Panc1 (cell line): ENCODE measurements at regions not wholly inside any gene's neighbourhood (a gene's known extent, or its start where the extent isn't known, plus 50 kb on each side); places are given as distances from the start of the nearest gene placed in this dataset.

Source experiments
- ATAC-seq: fragments of 200-7000 bp; cut with Tn5 transposase; 2 replicates; pipeline ENCODE4 v1.9.1; 2020; ENCODE audit warnings: mild to moderate bottlenecking, moderate library complexity
- BruUV-seq: library from RNA; stranded (reverse); fragments of 400-500 nt; replicated peaks from 2 replicates; lab custom pipeline; 2021; lab: Mats Ljungman, UMichigan
- CTCF ChIA-PET: fragments of 300-600 bp; sonication (Branson Sonifier 250); formaldehyde crosslinking; loops from one replicate; lab custom pipeline; 2022; ENCODE audit warnings: antibody characterized with exemption; lab: Charles Lee
- POLR2A ChIA-PET: fragments of 300-600 bp; sonication (Branson Sonifier 250); formaldehyde crosslinking; loops from one replicate; lab custom pipeline; 2022; ENCODE audit warnings: antibody characterized with exemption; lab: Charles Lee
- DNase-seq: peaks from one replicate; pipeline ENCODE4 v3.0.0-alpha.2; 2010; ENCODE audit warnings: low read depth, low spot score
- H3K27ac ChIP-seq: 2 replicates; pipeline ENCODE4 v1.5.1; 2011; ENCODE audit warnings: mild to moderate bottlenecking, low read length, inconsistent platforms
- H3K27me3 ChIP-seq: fragments of 200-500 bp; sonication (Bioruptor generic); 2 replicates; pipeline ENCODE4 v1.6.0; 2014; ENCODE audit warnings: low read length, inconsistent platforms; ENCODE audit not compliant: control insufficient read depth, insufficient read depth
- H3K36me3 ChIP-seq: fragments of 200-500 bp; sonication (Bioruptor generic); 2 replicates; pipeline ENCODE4 v1.5.1; 2014; ENCODE audit warnings: inconsistent platforms, mild to moderate bottlenecking, low read length, moderate library complexity; ENCODE audit not compliant: control insufficient read depth, insufficient read depth
- H3K4me1 ChIP-seq: 2 replicates; pipeline ENCODE4 v1.5.1; 2011; ENCODE audit warnings: inconsistent platforms, mild to moderate bottlenecking, low read length, moderate library complexity; ENCODE audit not compliant: control insufficient read depth, insufficient read depth
- H3K4me3 ChIP-seq, 2 experiments: 2 replicates each; pipeline ENCODE4 v1.5.1; 2011 to 2012; ENCODE audit warnings: low read depth in 2 of 2, low read length in 2 of 2, mild to moderate bottlenecking in 2 of 2, inconsistent platforms in 1 of 2, moderate library complexity in 1 of 2
- H3K9me3 ChIP-seq: fragments of 200-500 bp; sonication (Bioruptor generic); 2 replicates; pipeline ENCODE4 v1.5.1; 2014; ENCODE audit warnings: low read depth, mild to moderate bottlenecking, inconsistent platforms, low read length, moderate library complexity; ENCODE audit not compliant: control insufficient read depth, insufficient read depth
- POLR2AphosphoS5 ChIP-seq: IDR thresholded peaks from 2 replicates; pipeline ENCODE4 v1.6.1; 2012; ENCODE audit warnings: mild to moderate bottlenecking, low read depth, low read length, moderate library complexity
- SIN3A ChIP-seq: IDR thresholded peaks from 2 replicates; pipeline ENCODE4 v1.6.1; 2012; ENCODE audit warnings: low read depth, mild to moderate bottlenecking, low read length, moderate library complexity, borderline replicate concordance; ENCODE audit not compliant: insufficient read depth
- TCF7L2 ChIP-seq: IDR thresholded peaks from 2 replicates; pipeline ENCODE4 v1.6.1; 2011; ENCODE audit warnings: mild to moderate bottlenecking, low read depth, low read length, inconsistent platforms
- in situ Hi-C: cut with HindIII; loops from 2 replicates; pipeline ENCODE4 v1.10.0; 2016; ENCODE audit warnings: low sequenced_read_pairs, low pct_unique_long_range_greater_than_20kb
- intact Hi-C: fragments of 100-400 bp; cut with micrococcal nuclease; formaldehyde crosslinking; loops from one replicate; pipeline ENCODE4 v1.10.0; 2022; ENCODE audit not compliant: unreplicated experiment
- TF ChIP-seq, protein P1 (sequence below), 2 experiments: IDR thresholded peaks; 2 replicates each; pipeline ENCODE4 v1.6.1; 2011 to 2012; ENCODE audit warnings: low read depth in 2 of 2, control low read depth in 1 of 2, low read length in 1 of 2, mild to moderate bottlenecking in 1 of 2, moderate library complexity in 1 of 2; ENCODE audit not compliant: insufficient read depth in 1 of 2
- TF ChIP-seq, protein P2 (sequence below): fragments of 450-650 bp; IDR thresholded peaks from 2 replicates; pipeline ENCODE4 v1.5.1; 2017; ENCODE audit warnings: mild to moderate bottlenecking

DNA sequence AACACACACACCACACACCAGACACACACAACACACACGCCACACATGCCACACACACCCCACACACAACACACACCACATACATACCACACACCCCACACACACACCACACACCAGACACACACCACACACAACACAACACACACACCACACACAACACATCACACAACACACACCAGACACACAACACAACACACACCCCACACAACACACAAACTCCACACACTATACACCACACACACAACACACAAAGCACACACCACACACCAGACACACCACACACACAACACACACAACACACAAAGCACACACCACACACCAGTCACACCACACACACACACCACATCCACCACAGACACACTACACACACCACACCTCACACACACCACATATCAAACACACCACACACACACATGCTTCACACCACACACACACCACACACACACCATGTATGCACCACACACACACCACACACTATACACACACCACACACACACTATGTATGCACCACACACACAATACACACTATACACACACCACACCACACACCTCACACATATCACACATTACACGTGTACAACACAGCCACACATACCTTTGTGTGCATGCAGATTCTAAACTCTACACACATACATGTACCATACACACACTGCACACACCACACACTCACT lies 72.2 kb downstream of the TMEM18 start:
- no peaks in the 10 kb centered on the region; the same call in 1 of the 2 replicates for H3K4me1 ChIP-seq
- H3K4me3 ChIP-seq, result no peak overlapping the region
- ChIA-PET POLR2A (interaction anchor here (0.6 kb wide), 1 partner anchor 75 kb away, joined by 3 read pairs; no protein-coding TSS in a partner anchor), CTCF (no interaction called here)
- ATAC-seq (no peak), DNase-seq (no peak)
- in situ Hi-C loops (no loop called here), intact Hi-C loops (no loop called here)
- no peak for TF ChIP-seq SIN3A
- TF ChIP-seq TCF7L2, result no peak
- TF ChIP-seq, protein P1, sequence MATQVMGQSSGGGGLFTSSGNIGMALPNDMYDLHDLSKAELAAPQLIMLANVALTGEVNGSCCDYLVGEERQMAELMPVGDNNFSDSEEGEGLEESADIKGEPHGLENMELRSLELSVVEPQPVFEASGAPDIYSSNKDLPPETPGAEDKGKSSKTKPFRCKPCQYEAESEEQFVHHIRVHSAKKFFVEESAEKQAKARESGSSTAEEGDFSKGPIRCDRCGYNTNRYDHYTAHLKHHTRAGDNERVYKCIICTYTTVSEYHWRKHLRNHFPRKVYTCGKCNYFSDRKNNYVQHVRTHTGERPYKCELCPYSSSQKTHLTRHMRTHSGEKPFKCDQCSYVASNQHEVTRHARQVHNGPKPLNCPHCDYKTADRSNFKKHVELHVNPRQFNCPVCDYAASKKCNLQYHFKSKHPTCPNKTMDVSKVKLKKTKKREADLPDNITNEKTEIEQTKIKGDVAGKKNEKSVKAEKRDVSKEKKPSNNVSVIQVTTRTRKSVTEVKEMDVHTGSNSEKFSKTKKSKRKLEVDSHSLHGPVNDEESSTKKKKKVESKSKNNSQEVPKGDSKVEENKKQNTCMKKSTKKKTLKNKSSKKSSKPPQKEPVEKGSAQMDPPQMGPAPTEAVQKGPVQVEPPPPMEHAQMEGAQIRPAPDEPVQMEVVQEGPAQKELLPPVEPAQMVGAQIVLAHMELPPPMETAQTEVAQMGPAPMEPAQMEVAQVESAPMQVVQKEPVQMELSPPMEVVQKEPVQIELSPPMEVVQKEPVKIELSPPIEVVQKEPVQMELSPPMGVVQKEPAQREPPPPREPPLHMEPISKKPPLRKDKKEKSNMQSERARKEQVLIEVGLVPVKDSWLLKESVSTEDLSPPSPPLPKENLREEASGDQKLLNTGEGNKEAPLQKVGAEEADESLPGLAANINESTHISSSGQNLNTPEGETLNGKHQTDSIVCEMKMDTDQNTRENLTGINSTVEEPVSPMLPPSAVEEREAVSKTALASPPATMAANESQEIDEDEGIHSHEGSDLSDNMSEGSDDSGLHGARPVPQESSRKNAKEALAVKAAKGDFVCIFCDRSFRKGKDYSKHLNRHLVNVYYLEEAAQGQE (IDR thresholded peaks at IDR 0.05; ENCODE audit: insufficient read depth in 1 of 2, low read depth in 2 of 2, low read length in 1 of 2), result no peak
- TF ChIP-seq, protein P2, sequence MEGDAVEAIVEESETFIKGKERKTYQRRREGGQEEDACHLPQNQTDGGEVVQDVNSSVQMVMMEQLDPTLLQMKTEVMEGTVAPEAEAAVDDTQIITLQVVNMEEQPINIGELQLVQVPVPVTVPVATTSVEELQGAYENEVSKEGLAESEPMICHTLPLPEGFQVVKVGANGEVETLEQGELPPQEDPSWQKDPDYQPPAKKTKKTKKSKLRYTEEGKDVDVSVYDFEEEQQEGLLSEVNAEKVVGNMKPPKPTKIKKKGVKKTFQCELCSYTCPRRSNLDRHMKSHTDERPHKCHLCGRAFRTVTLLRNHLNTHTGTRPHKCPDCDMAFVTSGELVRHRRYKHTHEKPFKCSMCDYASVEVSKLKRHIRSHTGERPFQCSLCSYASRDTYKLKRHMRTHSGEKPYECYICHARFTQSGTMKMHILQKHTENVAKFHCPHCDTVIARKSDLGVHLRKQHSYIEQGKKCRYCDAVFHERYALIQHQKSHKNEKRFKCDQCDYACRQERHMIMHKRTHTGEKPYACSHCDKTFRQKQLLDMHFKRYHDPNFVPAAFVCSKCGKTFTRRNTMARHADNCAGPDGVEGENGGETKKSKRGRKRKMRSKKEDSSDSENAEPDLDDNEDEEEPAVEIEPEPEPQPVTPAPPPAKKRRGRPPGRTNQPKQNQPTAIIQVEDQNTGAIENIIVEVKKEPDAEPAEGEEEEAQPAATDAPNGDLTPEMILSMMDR, result no peak
- no peak for TF ChIP-seq POLR2AphosphoS5
- no peaks in the 10 kb centered on the region for H3K9me3 ChIP-seq
- H3K27ac ChIP-seq, result no peak overlapping the region
- H3K27me3 ChIP-seq, result no peaks in the 10 kb centered on the region
- BruUV-seq, result no TSS peak
- H3K36me3 ChIP-seq, result no peaks in the 10 kb centered on the region

DNA sequence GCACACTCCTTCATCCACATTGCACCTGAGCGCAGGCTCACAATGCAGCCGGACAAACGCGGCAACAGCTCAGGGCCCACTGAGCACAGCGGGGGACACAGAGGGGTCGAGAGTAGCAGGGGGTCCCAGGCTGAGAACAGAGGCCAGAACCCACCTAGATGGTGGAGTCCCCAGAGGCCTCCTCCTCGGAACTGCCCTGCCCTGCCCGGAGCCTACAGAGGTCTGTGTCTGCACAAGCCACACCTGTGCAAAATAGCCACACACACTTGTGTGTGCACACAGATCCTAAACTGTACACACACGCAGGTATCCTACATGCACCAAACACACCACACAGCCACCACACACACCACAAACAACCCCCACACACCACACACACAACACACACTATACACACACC lies 72.8 kb downstream of the TMEM18 start:
- no TSS peak for BruUV-seq
- in situ Hi-C loops (no loop called here), intact Hi-C loops (no loop called here)
- no peaks in the 10 kb centered on the region; the same call in 1 of the 2 replicates for H3K4me1 ChIP-seq
- H3K4me3 ChIP-seq, result no peak overlapping the region
- CTCF ChIA-PET, result no interaction called here
- H3K36me3 ChIP-seq, result no peaks in the 10 kb centered on the region
- no peaks in the 10 kb centered on the region for H3K9me3 ChIP-seq
- no peak for ATAC-seq
- TF ChIP-seq SIN3A, result no peak
- TF ChIP-seq POLR2AphosphoS5, result no peak
- TF ChIP-seq, protein P2, result no peak
- TF ChIP-seq, protein P1 (IDR thresholded peaks at IDR 0.05; ENCODE audit: insufficient read depth in 1 of 2, low read depth in 2 of 2, low read length in 1 of 2), result no peak
- no peak for TF ChIP-seq TCF7L2
- POLR2A ChIA-PET, result interaction anchor here (0.6 kb wide), 1 partner anchor 74 kb away, joined by 3 read pairs; no protein-coding TSS in a partner anchor
- DNase-seq, result no peak
- no peaks in the 10 kb centered on the region for H3K27me3 ChIP-seq
- H3K27ac ChIP-seq, result no peak overlapping the region
